Fibroblast of the aortic adventitia (primary cell): ENCODE measurements at regions not wholly inside any gene's neighbourhood (a gene's known extent, or its start where the extent isn't known, plus 50 kb on each side); places are given as distances from the start of the nearest gene placed in this dataset.

Experiments used
- DNase-seq: peaks from one replicate; pipeline ENCODE4 v3.0.0-alpha.2; 2010; ENCODE audit warnings: low read depth
- H3K4me3 ChIP-seq: 2 replicates; pipeline ENCODE4 v1.5.1; 2011; ENCODE audit warnings: low read depth, mild to moderate bottlenecking, control low read depth, low read length, moderate library complexity
- CTCF ChIP-seq: IDR thresholded peaks from 2 replicates; pipeline ENCODE4 v1.5.1; 2011; ENCODE audit warnings: mild to moderate bottlenecking, low read length, control low read depth, inconsistent platforms; ENCODE audit not compliant: insufficient read depth

- peak; percentile 98 for DNase-seq
- H3K4me3 ChIP-seq, result no peak overlapping the region
- TF ChIP-seq CTCF, result peak; percentile 73
Measured at GRCh38 chr2:234257859-234258561, 207.5 kb downstream of the SPP2 start.

GRCh38 chr2:234256516-234256915 lies 206.0 kb downstream of the SPP2 start:
- TF ChIP-seq CTCF, result no peak
- no peak overlapping the region for H3K4me3 ChIP-seq
- DNase-seq, result no peak

GRCh38 chr2:234254783-234255521 lies 204.4 kb downstream of the SPP2 start:
- no peak for TF ChIP-seq CTCF
- DNase-seq, result no peak

DNA sequence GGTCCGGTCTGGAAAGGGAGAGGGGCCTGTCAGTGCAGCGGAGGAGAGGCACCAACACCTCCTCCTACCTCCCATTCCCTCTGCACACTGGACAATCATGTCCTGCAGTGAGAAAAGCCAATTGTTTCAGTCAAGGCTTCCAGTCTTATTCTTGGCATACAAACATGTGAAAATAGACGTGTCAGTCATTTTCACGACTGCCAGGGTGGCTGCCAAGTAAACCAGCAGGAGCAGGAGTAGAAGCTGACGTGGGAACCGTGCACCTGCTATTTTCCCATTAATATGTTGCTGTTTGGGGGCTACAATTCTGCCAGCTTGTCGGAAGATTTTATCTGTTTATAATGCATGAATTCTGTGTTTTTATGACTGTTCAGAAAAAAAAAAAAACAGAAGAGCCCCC lies 202.3 kb downstream of the SPP2 start:
- DNase-seq, result no peak
- TF ChIP-seq CTCF, result no peak
- no peak overlapping the region for H3K4me3 ChIP-seq

More at GRCh38 chr2:234254783-234255521, 204.4 kb downstream of the SPP2 start:
- no peak overlapping the region for H3K4me3 ChIP-seq

DNA sequence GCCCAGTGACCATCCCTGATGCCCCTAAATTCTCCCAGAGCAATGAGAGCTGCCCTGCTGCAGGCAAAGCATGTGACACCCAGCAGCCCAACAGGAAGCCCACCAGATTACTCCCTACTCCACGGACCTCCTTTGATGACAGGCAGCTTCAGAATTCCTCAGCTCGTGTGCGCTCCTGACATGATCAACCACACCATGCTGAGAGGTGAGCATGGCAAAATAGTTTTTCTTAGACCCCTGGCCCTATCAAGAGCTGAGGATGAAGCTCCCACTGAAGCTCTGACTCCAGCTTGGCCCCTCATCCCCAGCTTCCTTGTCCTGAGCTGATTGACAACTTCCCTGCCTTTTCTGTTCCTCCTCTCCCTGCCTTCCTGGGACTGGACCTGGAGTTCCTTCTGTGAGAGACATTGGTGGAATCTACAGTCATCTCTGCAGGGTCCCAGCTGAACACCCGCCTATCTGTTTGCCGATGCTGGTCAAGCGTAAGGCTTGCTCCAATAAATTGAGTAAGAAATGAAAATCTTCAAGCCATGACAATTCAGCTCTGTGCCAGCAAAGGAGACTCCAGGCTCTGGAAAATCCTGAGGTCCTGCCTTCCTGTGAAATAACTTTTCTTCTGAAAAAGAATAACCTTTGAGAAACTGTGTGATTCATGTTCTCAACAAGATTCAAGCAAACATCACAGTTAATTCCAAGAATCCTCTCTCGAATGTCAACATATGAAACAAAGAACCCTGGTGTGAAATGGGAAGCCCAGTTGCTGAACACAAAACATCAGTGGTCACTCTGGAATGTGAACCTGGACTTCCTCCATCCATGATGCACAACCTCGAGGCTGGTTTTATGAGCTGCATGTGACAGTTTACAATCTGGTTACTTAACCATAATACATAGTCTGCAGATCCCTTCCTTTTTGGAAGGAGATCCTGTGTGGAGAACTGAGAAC lies 201.1 kb downstream of the SPP2 start:
- DNase-seq, result peak; percentile 99
- no peak overlapping the region for H3K4me3 ChIP-seq
- no peak for TF ChIP-seq CTCF

DNA sequence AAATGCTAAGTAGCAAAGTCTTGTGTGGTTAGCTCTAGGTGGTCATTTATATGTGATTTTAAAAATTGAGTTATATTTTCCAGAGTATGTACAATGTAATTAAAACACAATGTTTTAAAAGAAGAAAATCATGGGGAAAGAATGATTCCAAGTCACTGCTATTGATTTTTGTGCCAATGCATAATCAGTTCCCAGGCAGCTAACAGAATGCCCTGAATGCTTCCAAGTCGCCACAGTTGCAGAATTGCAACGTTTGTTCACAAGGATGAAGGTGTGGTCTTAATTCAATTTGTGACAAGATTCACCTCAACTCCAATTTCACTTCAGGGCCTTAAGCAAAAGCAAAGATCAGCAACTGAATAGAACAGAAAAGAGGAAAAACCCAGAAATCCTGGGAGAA lies 200.4 kb downstream of the SPP2 start:
- no peak for TF ChIP-seq CTCF
- no peak for DNase-seq
- H3K4me3 ChIP-seq, result no peak overlapping the region
